ENCODE measurements at regions not wholly inside any gene's neighbourhood (a gene's known extent, or its start where the extent isn't known, plus 50 kb on each side); places are given as distances from the start of the nearest gene placed in this dataset.

DNA sequence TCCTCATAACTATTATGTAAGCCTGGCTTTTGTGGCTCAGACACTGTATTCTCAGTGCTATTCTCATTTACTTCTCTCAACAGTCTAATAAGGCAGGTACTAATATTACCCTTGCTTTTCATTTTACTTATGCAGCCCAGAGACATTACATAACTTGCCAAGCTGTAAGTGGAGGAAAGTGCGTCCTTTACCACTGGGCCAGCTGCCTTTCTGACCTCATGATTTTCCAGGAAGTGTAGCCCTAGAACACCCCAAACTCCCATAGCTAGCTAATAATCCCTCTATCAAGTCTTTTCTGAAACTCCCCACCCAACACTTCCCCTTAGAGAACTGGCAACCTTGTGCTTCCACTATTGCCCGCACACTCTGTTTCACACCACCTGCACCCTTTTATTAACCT is 192.9 kb upstream of the HMHB1 start:
- no peak overlapping the region for H3K9ac ChIP-seq (ENCODE audit: low read depth in 2 of 2, low read length in 2 of 2)
- no peak overlapping the region for H3K4me3 ChIP-seq
- H3K4me1 ChIP-seq = no peaks in the 10 kb centered on the region
- TF ChIP-seq, protein P1, sequence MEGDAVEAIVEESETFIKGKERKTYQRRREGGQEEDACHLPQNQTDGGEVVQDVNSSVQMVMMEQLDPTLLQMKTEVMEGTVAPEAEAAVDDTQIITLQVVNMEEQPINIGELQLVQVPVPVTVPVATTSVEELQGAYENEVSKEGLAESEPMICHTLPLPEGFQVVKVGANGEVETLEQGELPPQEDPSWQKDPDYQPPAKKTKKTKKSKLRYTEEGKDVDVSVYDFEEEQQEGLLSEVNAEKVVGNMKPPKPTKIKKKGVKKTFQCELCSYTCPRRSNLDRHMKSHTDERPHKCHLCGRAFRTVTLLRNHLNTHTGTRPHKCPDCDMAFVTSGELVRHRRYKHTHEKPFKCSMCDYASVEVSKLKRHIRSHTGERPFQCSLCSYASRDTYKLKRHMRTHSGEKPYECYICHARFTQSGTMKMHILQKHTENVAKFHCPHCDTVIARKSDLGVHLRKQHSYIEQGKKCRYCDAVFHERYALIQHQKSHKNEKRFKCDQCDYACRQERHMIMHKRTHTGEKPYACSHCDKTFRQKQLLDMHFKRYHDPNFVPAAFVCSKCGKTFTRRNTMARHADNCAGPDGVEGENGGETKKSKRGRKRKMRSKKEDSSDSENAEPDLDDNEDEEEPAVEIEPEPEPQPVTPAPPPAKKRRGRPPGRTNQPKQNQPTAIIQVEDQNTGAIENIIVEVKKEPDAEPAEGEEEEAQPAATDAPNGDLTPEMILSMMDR (IDR thresholded peaks at IDR 0.05) = no peak
- no peak for DNase-seq
- H3K36me3 ChIP-seq = no peaks in the 10 kb centered on the region
- no peak overlapping the region for H3K27ac ChIP-seq
- H3K9me3 ChIP-seq = no peaks in the 10 kb centered on the region
- intact Hi-C loops (cut with DNase I) = no loop called here
- H3K27me3 ChIP-seq = no peaks in the 10 kb centered on the region

DNA sequence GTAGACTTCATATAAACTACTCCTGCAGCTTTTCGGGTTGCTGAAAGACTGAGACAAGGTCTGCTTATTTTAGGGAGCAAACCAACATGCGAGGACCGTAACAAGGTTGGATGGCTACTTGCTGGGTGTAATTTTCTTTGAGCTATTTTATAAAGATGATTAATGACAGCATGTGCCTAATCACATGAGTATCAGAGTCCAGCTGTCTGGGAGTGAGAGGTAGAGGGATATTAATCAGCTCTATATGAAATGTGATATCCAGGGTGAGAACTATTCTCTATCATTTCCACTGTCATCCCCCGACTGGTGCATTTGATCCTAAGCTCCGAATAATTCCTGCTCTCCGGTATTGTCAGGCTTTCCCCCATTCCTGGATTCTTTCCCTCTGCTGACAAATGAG is 193.8 kb upstream of the HMHB1 start:
- no peak overlapping the region for H3K4me3 ChIP-seq
- intact Hi-C loops (cut with DNase I) = no loop called here
- no peak overlapping the region for H3K27ac ChIP-seq
- no peaks in the 10 kb centered on the region for H3K27me3 ChIP-seq
- H3K36me3 ChIP-seq = no peaks in the 10 kb centered on the region
- H3K4me1 ChIP-seq = no peaks in the 10 kb centered on the region
- TF ChIP-seq, protein P1 (IDR thresholded peaks at IDR 0.05) = no peak
- no peaks in the 10 kb centered on the region for H3K9me3 ChIP-seq
- H3K9ac ChIP-seq (ENCODE audit: low read depth in 2 of 2, low read length in 2 of 2) = no peak overlapping the region
- DNase-seq = no peak

DNA sequence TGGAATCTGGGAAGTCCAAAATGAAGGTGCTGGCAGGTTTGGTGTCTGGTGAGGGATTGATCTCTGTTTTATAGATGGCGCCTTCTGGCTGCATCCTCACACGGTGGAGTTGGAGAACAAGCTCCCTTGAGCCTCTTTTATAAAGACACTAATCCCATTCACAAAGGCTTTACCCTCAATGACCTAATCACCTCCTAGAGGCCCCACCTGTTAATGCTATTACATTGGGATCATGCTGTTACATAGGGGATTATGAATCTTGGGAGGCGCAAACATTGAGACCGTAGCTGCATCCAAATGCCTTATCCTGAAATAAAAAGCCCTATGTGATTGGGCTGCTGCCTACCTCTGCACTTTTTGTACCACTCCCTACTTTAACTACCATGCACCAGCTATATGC is 197.1 kb upstream of the HMHB1 start:
- H3K36me3 ChIP-seq = no peaks in the 10 kb centered on the region
- H3K4me3 ChIP-seq = no peak overlapping the region
- TF ChIP-seq, protein P1 (IDR thresholded peaks at IDR 0.05) = no peak
- DNase-seq = no peak
- H3K9ac ChIP-seq (ENCODE audit: low read depth in 2 of 2, low read length in 2 of 2) = no peak overlapping the region
- H3K4me1 ChIP-seq = no peaks in the 10 kb centered on the region
- no peaks in the 10 kb centered on the region for H3K27me3 ChIP-seq
- intact Hi-C loops (cut with DNase I) = no loop called here
- no peak overlapping the region for H3K27ac ChIP-seq
- H3K9me3 ChIP-seq = no peaks in the 10 kb centered on the region

DNA sequence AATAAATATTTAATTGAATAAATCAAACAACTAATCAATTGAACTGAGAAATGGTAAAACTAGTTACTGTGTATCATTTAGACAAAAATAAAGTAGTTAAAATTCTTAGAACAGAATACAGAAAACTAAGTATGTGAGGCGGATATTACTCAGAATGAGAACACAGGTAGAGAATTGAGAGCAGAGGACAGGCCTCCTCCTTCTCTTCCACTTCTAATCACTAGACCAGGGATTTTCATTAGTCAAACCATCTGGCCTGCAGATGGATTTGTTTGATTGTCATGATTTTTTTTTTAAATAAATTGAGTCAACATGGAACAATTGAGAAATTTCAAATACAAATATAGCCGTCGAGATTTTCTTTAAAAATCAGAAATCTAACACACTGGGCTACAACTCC is 198.6 kb upstream of the HMHB1 start:
- no peak overlapping the region for H3K4me3 ChIP-seq
- H3K27me3 ChIP-seq = no peaks in the 10 kb centered on the region
- no peaks in the 10 kb centered on the region for H3K36me3 ChIP-seq
- H3K27ac ChIP-seq = no peak overlapping the region
- no peak overlapping the region for H3K9ac ChIP-seq (ENCODE audit: low read depth in 2 of 2, low read length in 2 of 2)
- intact Hi-C loops (cut with DNase I) = no loop called here
- DNase-seq = no peak
- no peaks in the 10 kb centered on the region for H3K4me1 ChIP-seq
- no peaks in the 10 kb centered on the region for H3K9me3 ChIP-seq
- TF ChIP-seq, protein P1 (IDR thresholded peaks at IDR 0.05) = no peak

DNA sequence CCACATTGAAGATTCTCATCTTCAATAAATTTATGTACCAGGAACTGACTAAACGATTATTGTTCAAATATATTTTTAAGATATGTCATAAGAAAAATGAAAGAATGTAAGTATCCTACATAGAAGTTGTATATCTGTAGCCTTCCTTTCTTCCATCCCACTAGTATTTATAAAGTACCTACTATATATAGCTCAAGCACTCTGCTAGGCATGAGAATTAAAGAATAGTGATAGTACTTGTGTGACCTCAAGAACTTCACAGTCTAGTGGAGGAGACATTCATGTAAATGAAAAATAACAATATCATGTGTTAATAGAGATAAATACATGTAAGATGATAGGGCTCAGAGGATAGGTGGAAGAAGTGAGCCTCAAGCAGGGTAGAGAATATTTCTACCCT is 201.0 kb upstream of the HMHB1 start:
- H3K4me3 ChIP-seq = no peak overlapping the region
- TF ChIP-seq, protein P1 (IDR thresholded peaks at IDR 0.05) = no peak

More for the DNA sequence above, 201.0 kb upstream of the HMHB1 start:
- Histone ChIP-seq H3K36me3 (no peaks in the 10 kb centered on the region), H3K27ac (no peak overlapping the region), H3K4me1 (no peaks in the 10 kb centered on the region), H3K9me3 (no peaks in the 10 kb centered on the region), H3K9ac (ENCODE audit: low read depth in 2 of 2, low read length in 2 of 2) (no peak overlapping the region), H3K27me3 (no peaks in the 10 kb centered on the region)
- no peak for DNase-seq
- intact Hi-C loops (cut with DNase I) = no loop called here

All from colonic mucosa (tissue), 4 donors.